ENCODE measurements at regions not wholly inside any gene's neighbourhood (a gene's known extent, or its start where the extent isn't known, plus 50 kb on each side); places are given as distances from the start of the nearest gene placed in this dataset.

GRCh38 chr2:176675271-176675949, 406.2 kb downstream of the MTX2 start:
- TF ChIP-seq POLR2A (IDR thresholded peaks at IDR 0.05; ENCODE audit: insufficient read depth in 1 of 2, low read depth in 2 of 2, low read length in 2 of 2) = no peak
- TF ChIP-seq PAF1 (CRISPR knock-in tag; IDR thresholded peaks at IDR 0.05) = no peak
- TF ChIP-seq EHMT2 (IDR thresholded peaks at IDR 0.05; ENCODE audit: borderline replicate concordance, low read depth, low read length) = no peak
- TF ChIP-seq JDP2 (CRISPR knock-in tag; IDR thresholded peaks at IDR 0.05; ENCODE audit: borderline replicate concordance) = no peak
- TF ChIP-seq MYC (CRISPR knock-in tag; IDR thresholded peaks at IDR 0.05; ENCODE audit: borderline replicate concordance) = no peak
- no peak for TF ChIP-seq POLR2AphosphoS5 (IDR thresholded peaks at IDR 0.05; ENCODE audit: low read depth, low read length)
- TF ChIP-seq CTCF (CRISPR knock-in tag; IDR thresholded peaks at IDR 0.05) = no peak
- TF ChIP-seq REST (IDR thresholded peaks at IDR 0.05; ENCODE audit: borderline replicate concordance in 1 of 2, low read depth in 1 of 2, low read length in 2 of 2) = no peak
- no peak for TF ChIP-seq LBX2 (CRISPR knock-in tag; IDR thresholded peaks at IDR 0.05; ENCODE audit: borderline replicate concordance)
- TF ChIP-seq CBX1 (IDR thresholded peaks at IDR 0.05; ENCODE audit: low read depth) = no peak
- no peak for TF ChIP-seq ZBTB1 (CRISPR knock-in tag; IDR thresholded peaks at IDR 0.05; ENCODE audit: borderline replicate concordance)
- no peak for TF ChIP-seq ZSCAN9 (CRISPR knock-in tag; IDR thresholded peaks at IDR 0.05; ENCODE audit: borderline replicate concordance)

All from HepG2 (cell line).